ENCODE measurements at regions not wholly inside any gene's neighbourhood (a gene's known extent, or its start where the extent isn't known, plus 50 kb on each side); places are given as distances from the start of the nearest gene placed in this dataset.
A peak's percentile ranks its signal among the peaks of the same experiment; 100 is the strongest.

DNA sequence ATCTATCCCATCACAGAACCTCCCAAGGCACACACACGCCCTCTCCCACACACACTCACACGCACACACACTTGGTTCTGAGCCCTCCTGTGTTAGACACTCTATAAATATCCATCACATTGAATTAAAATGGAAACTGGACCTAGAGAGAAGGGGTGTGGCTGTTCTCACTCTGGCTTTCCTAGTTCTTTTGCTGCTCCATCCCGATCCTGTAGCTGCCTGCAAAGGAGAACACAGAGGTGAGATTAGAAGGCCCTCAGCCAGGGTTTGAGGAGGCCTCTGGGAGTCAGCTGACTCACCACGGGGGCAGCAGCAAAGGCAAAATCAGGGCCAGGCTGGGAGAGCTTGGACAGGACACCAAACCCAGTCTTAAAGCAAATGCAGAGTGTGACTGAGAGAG is 192.3 kb upstream of the CADM1 start:
- no peak for DNase-seq

DNA sequence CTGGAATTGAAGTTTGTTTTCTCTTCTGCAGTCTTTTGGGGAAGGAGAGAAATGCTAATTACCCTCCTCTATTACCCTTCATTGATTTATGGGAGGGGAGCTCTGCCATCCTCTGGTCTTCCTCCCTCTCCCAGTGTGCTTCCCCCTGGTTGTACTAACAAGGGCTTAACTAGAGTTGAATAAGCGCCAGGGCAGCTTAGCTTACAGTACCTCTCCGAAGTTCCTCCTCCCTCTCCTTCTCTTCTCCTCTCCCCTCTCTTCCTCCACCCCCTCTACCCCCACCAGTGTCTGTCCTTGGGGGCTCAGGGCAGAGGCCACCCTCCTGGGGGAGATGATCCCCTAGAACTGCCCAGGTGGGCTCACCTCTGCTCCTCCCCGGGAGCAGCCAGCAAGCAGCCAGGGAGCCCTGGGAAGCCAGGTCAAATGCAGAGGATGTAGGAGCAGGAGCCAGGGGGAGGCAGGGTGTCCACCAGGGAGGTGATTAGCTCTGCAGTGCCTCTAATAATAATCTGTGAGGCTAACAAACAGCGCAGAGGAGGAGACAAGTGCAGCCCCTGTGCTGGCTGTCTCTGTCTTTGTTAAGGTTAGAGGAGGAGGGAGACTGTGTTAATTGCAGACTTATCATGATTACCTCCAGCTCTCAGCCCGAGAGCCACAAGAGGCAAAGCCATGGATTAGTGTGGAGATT is 191.6 kb upstream of the CADM1 start:
- peak; percentile 78 for DNase-seq

DNA sequence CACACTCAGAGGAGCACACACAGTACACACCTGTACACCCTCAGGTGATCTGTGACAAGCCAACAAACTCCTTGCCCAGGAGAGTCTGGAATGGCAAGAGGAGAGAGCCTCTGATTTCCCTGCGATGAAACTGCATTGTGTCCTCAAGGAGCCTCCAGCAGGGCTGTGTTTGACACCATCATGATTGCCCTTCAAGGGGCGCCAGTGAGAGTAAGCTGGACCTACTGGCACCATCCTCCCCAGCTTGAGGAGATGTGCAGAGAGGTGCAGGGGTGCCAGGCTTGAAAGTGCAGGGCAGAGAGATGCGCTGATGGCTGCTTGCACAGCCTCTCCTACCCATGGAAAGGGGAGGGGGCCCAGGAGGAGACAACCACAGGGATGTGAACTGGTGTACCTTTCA is 188.8 kb upstream of the CADM1 start:
- DNase-seq = no peak

DNA sequence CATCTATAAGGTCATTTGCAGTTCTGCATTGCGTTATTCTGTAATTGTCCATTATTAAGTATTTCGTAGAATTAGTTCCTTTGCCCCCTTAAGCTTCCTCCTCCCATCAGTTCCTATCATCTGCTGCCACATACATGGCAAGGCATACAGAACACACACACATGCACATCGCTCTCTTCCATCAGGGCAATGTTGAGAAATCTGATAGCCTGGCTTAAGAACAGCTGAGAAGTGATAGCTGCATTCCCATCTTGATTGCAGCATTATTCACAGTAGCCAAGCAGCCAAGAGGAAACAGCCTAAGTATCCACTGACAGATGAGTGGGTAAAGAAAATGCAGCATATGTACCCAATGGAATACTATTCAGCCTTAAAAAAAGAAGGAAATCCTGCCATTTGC is 186.8 kb upstream of the CADM1 start:
- DNase-seq = no peak

- no peak for DNase-seq
Observed at GRCh38 chr11:115687934-115688333, 183.7 kb upstream of the CADM1 start.

DNA sequence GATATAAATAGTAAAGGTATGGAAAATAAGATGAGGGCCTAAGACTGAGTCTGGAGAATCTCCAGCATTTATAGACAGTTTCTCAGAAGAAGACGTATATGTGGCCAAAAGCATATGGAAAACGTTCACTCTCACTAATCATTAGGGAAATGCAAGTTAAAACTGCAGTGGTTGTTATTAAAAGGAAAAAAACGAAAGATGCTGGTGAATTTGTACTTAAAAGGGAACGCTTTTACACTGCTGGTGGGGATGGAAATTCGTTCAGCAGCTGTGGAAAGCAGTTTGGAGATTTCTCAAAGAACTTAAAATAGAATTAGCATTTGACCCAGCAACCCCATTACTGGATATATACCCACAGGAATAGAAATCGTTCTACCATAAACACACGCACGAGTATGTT is 180.5 kb upstream of the CADM1 start:
- DNase-seq = no peak

DNA sequence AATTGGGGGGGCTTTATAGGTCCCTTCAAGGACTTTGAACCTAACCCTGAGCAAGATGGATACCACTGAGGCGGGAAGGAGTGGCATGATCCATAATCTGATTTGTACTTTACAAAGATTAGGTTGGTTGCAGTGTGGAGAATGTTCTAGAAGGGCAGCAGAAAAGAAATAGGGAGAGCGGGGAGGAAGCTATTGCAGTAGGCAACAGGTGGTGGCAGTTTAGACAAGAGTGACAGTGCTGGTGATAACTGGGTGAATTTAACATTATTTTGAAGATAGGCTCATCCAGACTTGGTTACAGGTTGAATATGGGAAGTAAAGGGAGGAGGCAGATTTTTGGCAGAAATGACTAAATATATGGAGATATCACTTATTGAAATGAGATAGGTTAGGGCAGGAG is 179.9 kb upstream of the CADM1 start:
- DNase-seq = no peak

GRCh38 chr11:115682888-115683287 is 178.7 kb upstream of the CADM1 start:
- no peak for DNase-seq

- DNase-seq = no peak
Observed at GRCh38 chr11:115682101-115682500, 177.9 kb upstream of the CADM1 start.

DNA sequence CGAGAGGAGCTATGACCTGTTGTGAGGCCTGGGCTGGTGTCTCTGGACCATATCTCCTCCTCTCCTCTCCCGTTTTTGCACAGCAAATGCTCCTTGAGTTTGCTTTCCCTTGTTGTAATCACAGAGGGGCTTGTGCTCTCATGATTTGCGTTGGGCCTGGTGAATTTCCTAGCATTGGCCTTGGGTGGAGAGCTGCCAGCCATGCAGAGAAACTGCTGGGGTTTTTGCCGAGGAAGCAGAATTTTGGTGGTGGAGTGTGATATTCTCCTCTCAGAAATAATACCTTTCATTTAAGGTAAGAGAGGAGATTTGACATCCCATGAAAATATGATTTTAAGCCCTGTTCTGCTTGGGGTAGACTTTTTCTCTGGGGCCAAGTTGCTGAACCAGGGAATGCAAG is 175.7 kb upstream of the CADM1 start:
- DNase-seq = no peak

- no peak for DNase-seq
Observed at GRCh38 chr11:115678942-115679341, 174.7 kb upstream of the CADM1 start.

DNA sequence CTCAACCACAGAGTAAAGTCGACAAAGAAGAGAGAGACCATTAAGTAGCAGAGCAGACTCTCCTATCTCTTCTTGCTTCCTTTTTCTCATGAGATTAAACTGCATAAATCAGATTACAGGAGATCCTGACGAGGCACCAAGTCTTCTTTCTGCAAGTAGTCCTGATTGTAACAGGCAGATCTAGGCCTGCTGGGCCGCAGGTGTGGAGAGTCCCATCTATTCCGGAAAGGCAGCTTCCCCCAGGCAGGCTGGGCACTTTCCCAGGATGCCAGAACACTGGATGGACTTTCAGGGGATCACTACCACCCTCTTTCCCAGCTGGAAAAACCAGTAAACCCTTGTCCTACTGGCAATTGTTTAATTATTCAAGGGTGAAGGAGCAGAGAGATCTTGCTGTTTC is 173.0 kb upstream of the CADM1 start:
- no peak for DNase-seq

DNA sequence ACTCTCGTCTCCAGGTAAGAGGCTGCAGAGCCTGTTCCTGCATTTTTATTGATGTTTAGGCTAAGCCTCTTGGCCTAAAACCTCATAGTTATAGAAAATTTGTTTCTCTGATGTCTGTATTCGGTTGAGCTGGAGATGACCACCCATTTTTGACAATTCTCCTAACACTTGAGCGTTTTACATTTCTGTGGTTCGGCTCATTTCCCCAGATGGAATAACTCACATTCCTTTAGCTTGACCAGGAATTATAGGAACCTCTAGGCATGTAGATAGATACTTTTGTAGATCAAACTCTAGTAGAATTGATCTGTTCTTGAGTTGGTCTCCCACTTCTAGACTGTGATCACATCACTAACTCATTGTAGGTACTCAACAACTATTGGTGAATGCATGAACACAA is 172.6 kb upstream of the CADM1 start:
- DNase-seq = no peak

- peak; percentile 55 for DNase-seq
Observed at GRCh38 chr11:115676206-115676605, 172.0 kb upstream of the CADM1 start.

DNA sequence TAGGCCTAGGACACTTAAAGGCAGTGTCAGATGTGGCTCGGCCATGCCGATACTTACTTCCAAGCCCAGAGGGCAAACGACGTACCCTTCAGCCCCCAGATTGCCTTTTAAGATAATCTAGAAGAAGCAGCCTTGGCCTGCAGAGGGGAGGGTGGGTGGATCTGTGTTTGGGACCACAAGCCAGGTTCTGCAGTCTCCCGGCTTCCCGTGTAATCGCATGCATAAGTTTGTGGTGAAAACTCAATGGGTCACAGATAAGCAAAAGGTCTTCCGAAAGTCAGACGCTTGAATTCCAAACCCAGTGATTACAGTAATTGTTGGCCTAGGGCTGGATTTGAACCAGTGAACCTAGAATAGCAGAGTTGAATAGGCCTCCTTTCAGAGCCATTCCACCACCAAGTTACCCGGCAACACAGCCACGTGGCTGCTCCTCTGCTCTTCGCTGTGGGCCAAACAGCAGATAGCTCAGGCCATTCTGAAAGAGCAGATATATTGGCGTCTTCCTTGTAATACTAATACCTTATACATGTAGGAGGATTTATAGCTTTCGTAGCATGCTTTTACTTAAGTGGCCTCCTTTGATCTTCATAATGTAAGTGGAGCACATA is 170.8 kb upstream of the CADM1 start:
- no peak for DNase-seq

- no peak for DNase-seq
Observed at GRCh38 chr11:115674176-115674936, 170.1 kb upstream of the CADM1 start.

- DNase-seq = no peak
Observed at GRCh38 chr11:115673720-115674119, 169.5 kb upstream of the CADM1 start.

DNA sequence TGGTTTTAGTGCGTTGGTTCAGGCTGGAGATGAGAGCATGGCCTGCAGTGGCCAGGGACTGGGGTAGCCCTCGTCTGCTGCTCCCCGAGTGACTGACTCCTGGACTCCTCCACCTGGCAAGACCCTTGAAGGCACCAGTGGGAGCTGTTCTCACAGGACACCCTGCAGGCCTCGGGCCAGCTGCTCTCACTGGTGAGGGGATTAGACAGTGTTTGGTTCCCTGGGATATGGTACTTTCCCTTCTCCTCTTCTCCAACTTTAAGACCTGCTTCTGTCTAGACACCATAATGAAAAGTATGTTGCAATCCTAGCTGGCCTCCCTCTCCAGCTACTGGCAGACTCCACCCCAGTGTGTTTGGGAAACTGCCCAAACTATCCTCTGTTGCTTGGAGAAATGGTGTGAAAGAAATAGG is 168.8 kb upstream of the CADM1 start:
- no peak for DNase-seq

DNA sequence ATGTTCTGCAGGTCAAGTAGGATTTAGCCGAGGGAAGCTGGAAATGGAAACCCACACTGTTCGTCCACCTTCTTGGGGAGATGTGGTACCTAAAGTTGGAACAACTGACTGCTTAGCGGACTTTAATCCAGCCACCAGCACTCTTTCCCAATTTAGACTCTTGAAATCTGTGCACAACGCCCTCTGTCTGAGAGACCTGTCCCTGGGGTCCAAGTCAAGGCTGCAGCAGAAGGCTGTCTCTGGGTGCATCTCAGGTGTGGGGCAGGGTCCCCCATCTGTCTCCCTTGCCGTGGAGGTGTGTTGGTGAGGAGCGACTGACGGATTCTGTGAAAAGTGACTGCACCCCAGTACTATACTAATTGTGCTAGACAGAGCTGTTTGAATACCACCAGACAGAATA is 168.2 kb upstream of the CADM1 start:
- DNase-seq = no peak

DNA sequence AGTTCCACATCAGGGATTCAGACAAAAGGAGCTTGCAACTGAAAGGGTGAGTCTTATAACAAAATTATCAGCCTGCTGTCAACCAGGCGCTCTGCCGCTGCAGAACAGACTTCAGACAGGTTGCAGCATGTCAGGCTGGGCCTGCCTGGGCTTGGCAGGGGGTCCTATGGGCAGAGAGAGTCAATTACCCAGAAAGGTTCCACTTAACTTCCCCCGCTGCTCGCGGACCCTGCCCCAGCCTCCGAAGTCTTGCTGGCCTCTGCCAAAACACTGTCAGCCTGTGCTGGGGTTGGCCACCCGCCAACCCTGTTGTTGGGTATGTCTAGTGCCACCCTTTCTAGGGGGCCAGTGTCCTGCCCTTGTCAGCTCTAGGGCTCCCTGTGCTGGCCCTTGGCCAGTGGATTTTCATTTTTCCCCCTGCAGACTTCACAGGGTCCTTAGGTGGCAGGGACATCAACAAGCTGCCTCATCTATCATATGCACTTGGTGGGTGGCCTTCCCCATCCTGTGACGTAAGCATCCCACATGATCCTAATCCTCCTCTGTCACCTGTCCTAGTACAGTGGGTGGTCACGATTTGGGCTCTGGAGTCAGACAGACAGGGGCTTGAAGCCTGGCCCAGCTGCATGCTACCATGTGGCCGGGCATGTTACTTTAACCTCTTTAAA is 166.5 kb upstream of the CADM1 start:
- DNase-seq = peak; percentile 96

- DNase-seq = no peak
Observed at GRCh38 chr11:115665958-115666357, 161.7 kb upstream of the CADM1 start.

DNA sequence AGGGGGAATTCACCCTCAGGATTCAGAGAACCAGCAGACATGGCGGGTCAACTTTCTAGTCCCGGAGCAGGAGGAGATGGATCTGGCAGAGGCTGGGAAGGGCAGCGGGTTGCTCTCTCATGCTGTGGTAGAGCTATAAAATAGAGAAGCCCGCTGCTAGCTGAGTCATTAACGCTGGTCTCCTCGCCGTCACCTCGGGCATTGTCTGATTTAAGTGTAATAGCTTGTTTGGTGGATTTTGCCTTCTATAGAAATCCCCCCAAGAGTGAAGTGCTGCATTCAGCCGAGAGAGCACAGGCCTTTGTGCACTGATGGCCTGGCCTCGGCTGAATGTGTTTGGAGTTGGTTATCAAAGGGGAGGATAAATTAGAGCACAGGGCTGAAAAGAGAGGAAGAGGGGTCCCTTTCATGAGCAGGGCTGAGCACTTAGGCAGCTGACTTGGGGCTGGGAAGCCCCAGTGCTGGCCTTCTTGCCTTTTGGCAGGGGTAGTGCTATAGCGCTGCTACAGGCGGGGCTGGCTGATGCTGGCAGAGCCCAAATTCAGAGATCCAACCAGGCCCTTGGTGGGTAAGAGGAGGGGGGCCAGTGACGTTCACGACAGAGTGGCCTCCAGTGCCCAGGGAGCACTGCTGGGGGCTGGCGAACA is 161.1 kb upstream of the CADM1 start:
- no peak for DNase-seq

- no peak for DNase-seq
Observed at GRCh38 chr11:115664313-115664712, 160.1 kb upstream of the CADM1 start.
